ENCODE measurements at regions not wholly inside any gene's neighbourhood (a gene's known extent, or its start where the extent isn't known, plus 50 kb on each side); places are given as distances from the start of the nearest gene placed in this dataset.

GRCh38 chr14:53893374-53893773 lies 63.3 kb downstream of the BMP4 start:
- Histone ChIP-seq H3K27ac (ENCODE audit: low read depth, low read length) (no peak overlapping the region), H3K23me2 (ENCODE audit: low read depth, low read length) (no peaks in the 10 kb centered on the region), H4K91ac (replicated peaks; ENCODE audit: insufficient read length, low read length) (no peak overlapping the region), H3K4me2 (ENCODE audit: insufficient read depth in 1 of 2, low read depth in 2 of 2, low read length in 2 of 2) (no peak overlapping the region), H4K5ac (ENCODE audit: insufficient read length, low read depth, low read length) (no peak overlapping the region), H3K36me3 (ENCODE audit: control insufficient read depth in 2 of 4, insufficient read depth in 4 of 4, low read length in 3 of 4) (no peaks in the 10 kb centered on the region), H3K56ac (replicated peaks; ENCODE audit: insufficient read length, low read depth, low read length) (no peak overlapping the region), H2BK120ac (replicated peaks; ENCODE audit: low read depth, low read length) (no peak overlapping the region), H3K79me2 (ENCODE audit: control insufficient read depth in 1 of 2, insufficient read depth in 2 of 2, low read length in 2 of 2) (no peaks in the 10 kb centered on the region), H3K18ac (ENCODE audit: extremely low read depth, low read length) (no peak overlapping the region), H2BK15ac (ENCODE audit: low read length) (no peak overlapping the region), H3K9ac (replicated peaks in 1 of 4; ENCODE audit: extremely low read depth in 1 of 4, low read depth in 3 of 4, low read length in 3 of 4) (no peak overlapping the region), H3K4me3 (ENCODE audit: extremely low read depth in 1 of 4, insufficient read depth in 2 of 4, low read depth in 3 of 4, low read length in 4 of 4) (no peak overlapping the region), H4K8ac (ENCODE audit: extremely low read depth, insufficient read depth, low read length) (no peak overlapping the region), H2BK5ac (ENCODE audit: low read depth, low read length) (no peak overlapping the region), H3K14ac (ENCODE audit: insufficient read length) (no peak overlapping the region), H3K27me3 (replicated peaks in 1 of 4; ENCODE audit: control insufficient read depth in 3 of 4, extremely low read depth in 1 of 4, insufficient read depth in 3 of 4, low read length in 3 of 4) (no peaks in the 10 kb centered on the region), H2BK12ac (ENCODE audit: low read depth, low read length) (no peak overlapping the region), H2AFZ (ENCODE audit: low read length) (no peak overlapping the region), H3K9me3 (ENCODE audit: insufficient read depth in 2 of 2, low read depth in 1 of 2, low read length in 1 of 2) (no peaks in the 10 kb centered on the region), H2BK20ac (ENCODE audit: low read length) (no peak overlapping the region), H3K23ac (ENCODE audit: insufficient read length) (no peak overlapping the region), H3K4me1 (replicated peaks in 1 of 4; ENCODE audit: control insufficient read depth in 3 of 4, insufficient read depth in 4 of 4, low read length in 3 of 4) (peaks cover 0 to 6% (median 5%) of the 10 kb centered on the region in 4 experiments; a peak in 4 of 7 replicates), H3K4ac (replicated peaks; ENCODE audit: insufficient read length, low read depth, low read length) (no peak overlapping the region), H3K79me1 (ENCODE audit: low read depth, low read length) (no peaks in the 10 kb centered on the region), H2AK5ac (ENCODE audit: low read depth, low read length) (no peak overlapping the region), H4K20me1 (replicated peaks in 1 of 2; ENCODE audit: control insufficient read depth in 1 of 2, insufficient read depth in 2 of 2, low read length in 2 of 2) (no peaks in the 10 kb centered on the region)
- TF ChIP-seq, protein P1, sequence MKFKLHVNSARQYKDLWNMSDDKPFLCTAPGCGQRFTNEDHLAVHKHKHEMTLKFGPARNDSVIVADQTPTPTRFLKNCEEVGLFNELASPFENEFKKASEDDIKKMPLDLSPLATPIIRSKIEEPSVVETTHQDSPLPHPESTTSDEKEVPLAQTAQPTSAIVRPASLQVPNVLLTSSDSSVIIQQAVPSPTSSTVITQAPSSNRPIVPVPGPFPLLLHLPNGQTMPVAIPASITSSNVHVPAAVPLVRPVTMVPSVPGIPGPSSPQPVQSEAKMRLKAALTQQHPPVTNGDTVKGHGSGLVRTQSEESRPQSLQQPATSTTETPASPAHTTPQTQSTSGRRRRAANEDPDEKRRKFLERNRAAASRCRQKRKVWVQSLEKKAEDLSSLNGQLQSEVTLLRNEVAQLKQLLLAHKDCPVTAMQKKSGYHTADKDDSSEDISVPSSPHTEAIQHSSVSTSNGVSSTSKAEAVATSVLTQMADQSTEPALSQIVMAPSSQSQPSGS (IDR thresholded peaks at IDR 0.05; ENCODE audit: low read length), result no peak
- TF ChIP-seq PHF8 (conservative IDR thresholded peaks at IDR 0.05; ENCODE audit: low read depth, low read length) (no peak), CBX5 (IDR thresholded peaks at IDR 0.05; ENCODE audit: low read depth, low read length) (no peak), FOSL1 (IDR thresholded peaks at IDR 0.05; ENCODE audit: insufficient read depth, low read depth, low read length) (no peak), TCF12 (IDR thresholded peaks at IDR 0.05; ENCODE audit: low read depth, low read length) (no peak), JUN (IDR thresholded peaks at IDR 0.05; ENCODE audit: low read depth, low read length) (no peak), CHD1 (IDR thresholded peaks at IDR 0.05; ENCODE audit: low read depth, low read length) (no peak), RNF2 (IDR thresholded peaks at IDR 0.05; ENCODE audit: borderline replicate concordance, low read depth, low read length, missing control alignments, poor library complexity, severe bottlenecking) (no peak), CBX8 (IDR thresholded peaks at IDR 0.05; ENCODE audit: borderline replicate concordance, low read depth, low read length) (no peak), HDAC6 (IDR thresholded peaks at IDR 0.05; ENCODE audit: low read depth, low read length) (no peak)
- TF ChIP-seq, protein P2, sequence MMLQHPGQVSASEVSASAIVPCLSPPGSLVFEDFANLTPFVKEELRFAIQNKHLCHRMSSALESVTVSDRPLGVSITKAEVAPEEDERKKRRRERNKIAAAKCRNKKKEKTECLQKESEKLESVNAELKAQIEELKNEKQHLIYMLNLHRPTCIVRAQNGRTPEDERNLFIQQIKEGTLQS (IDR thresholded peaks at IDR 0.05; ENCODE audit: insufficient read depth, low read depth, low read length), result no peak
- DNase-seq (ENCODE audit: low read depth in 1 of 2, low spot score in 2 of 2) (no peak), FAIRE-seq (no peak)
- ChIA-PET POLR2A (ENCODE audit: partially characterized antibody) (no interaction called here), CTCF (ENCODE audit: partially characterized antibody) (no interaction called here)
- WGBS, 2 experiments (ENCODE audit: extremely low coverage in 1 of 2, insufficient coverage in 1 of 2, insufficient read length in 1 of 2, insufficient replicate concordance in 2 of 2, low coverage in 1 of 2, low lambda C conversion rate in 2 of 2, missing lambda C conversion rate in 1 of 2), result 93% methylated on average over 2 of the region's 2 CpGs; no CpG with 5 or more reads in 1 of the 2 experiments

All from H1 (cell line).